ENCODE measurements at regions not wholly inside any gene's neighbourhood (a gene's known extent, or its start where the extent isn't known, plus 50 kb on each side); places are given as distances from the start of the nearest gene placed in this dataset.

DNA sequence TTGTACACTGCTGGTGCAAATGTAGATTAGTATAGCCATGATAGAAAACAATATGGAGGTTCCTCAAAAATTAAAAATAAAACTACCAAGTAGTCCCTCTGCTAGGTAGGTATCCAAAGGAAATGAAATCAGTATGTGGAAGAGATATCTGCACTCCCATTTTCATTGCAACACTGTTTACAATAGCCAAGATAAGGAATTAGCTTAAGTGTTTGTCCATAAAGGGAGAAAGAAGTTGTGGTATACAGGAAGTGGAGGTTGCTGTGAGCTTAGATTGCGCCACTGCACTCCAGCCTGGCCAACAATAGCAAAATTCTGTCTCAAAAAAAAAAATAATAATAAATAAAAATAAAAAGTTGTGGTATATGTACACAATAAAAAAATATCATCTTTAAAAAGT lies 325.0 kb upstream of the EMCN start:
- no peak for DNase-seq

DNA sequence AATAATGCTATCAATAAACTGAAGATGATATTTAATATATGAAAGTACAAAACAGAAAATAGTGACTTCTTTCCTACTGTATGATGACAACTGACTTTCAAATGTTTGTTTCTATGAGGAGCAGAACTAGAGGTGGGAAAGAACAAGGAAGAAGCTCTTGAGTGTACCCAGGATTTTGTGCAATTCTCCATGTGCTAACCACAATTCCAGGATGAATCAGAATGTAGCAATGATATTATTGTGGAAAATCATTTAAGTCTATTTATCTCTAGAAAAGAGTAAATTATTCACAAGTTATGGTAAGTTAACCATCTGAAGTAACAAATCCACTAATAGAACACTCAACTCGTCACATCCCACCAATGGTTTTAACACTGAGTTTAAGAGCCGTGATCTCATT lies 324.1 kb upstream of the EMCN start:
- DNase-seq, result no peak

DNA sequence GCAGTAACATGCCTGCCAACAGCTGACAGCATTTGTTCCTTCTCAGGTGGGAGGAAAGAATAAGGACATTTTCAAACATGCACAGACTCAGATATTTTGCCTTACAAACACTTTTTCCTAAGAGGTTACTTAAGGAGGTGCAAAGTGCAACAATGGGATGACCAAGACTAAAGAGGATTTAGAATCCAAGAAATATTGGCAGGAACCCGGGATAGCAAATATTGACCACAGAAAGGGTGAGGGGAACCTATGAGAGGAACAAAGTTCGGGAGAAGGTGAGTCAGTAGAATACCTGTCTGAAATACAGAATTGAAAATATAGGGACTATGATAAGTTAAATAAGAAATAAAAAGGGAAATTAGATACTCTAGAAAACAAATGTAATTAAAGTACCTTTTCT lies 321.9 kb upstream of the EMCN start:
- no peak for DNase-seq

DNA sequence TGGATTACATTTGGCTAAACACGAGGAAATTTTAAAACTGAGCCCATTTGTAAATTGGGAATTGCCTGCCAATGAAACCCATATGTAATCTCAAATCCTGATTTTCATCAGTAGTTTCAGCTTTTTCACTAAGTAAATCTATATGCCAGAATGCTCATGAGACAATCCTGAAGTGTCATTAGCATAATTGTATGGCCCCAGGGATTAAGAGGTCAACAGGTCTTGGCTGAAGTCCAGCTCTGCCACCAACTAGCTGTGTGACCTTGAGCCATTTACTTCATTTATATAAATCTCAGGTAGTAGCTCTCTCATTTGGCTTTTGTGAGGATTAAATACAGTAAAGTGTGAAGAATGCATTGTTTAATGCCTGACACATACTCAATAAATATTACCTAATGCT lies 320.5 kb upstream of the EMCN start:
- no peak for DNase-seq

DNA sequence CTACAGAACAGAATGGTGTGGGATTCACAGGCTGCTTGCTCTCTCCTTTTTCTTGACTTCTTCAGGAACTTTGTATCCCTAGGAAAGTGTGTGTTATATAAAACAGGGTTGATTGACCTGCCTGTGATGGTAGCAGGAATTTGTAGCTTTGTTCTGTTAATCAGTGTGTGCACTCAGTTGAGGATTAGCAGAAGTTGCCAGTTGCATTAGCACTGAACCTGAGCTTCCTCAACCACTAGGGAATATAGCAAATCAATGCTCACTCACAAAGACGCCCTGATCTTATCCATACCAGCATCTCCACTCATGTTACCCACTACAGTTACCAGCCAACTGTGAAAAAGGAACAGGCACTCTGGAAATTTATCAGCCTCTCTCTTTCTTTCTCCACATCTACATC lies 319.1 kb upstream of the EMCN start:
- DNase-seq, result no peak

DNA sequence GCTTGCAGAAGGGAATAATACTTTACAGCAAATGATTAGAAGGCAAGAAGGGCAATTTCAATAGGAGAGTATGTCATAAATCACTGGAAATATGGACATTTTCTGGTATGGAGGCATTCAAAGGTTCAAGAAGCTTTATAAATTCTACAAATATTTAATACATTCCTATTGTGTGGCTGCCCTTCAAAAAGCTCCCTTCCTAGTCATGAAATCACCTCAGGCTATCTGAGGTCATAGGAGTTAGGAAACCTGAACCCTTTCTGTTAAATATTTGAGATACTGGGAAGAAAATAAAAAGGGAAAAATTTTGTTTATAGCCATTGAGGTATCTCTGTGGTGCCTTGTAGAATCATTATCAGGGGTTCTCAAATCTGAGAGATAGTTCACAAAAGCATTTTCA lies 316.8 kb upstream of the EMCN start:
- DNase-seq, result no peak

DNA sequence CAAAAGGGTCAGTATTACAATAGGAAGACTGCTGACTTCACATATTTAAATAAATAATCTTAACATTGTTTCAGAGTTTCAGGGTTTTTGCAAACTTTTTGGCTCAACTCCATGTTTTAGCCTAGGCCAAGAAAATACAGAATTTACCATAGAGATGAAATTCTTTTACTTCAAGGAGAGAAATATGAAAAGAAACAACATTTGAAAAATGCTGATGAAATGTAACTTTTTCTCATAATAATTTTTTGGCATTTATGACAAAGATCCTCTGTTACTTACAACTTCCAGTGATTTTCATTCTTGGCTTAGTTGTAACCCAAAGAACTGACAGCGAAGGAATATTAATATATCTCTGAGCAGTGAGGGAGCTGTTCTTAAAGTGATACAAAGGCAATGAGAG lies 316.1 kb upstream of the EMCN start:
- no peak for DNase-seq

GRCh38 chr4:100828986-100829685 lies 311.3 kb upstream of the EMCN start:
- DNase-seq, result no peak

GRCh38 chr4:100828364-100828763 lies 310.5 kb upstream of the EMCN start:
- DNase-seq, result no peak

GRCh38 chr4:100827756-100828155 lies 309.9 kb upstream of the EMCN start:
- DNase-seq, result no peak

DNA sequence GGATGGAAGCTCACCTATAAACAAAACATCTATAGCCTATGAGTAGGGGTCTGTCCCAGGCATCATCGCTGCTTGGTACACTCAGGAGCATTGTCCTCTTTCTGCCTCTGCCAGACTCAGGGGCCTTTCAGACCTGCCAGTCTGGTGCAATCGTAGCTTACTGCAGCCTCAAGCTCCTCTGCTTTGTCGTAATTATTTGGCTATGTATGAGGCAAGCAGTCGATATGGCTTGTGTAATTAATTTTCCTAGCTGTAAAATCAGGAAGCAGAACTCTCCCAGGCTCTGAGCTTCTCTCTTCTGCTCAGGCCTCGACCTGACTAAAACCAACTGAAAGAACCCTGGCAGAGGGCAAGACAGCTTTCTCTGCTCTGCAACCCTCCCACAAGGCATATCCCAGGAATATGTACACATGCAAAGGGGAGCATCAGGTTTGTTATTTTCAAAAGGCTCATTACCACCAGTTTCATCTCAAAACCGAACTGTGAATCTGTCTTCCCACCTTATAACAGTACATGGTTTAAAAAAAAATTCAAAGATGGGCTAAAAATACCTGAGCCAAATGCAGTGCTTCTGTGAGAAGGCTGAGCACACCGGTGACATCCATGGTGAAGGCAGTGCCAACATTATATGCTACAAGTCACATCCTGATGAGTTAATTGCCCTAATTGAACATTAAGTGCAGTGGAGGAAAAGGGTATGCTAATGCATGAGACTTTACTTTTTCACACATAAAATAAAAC lies 309.2 kb upstream of the EMCN start:
- no peak for DNase-seq

DNA sequence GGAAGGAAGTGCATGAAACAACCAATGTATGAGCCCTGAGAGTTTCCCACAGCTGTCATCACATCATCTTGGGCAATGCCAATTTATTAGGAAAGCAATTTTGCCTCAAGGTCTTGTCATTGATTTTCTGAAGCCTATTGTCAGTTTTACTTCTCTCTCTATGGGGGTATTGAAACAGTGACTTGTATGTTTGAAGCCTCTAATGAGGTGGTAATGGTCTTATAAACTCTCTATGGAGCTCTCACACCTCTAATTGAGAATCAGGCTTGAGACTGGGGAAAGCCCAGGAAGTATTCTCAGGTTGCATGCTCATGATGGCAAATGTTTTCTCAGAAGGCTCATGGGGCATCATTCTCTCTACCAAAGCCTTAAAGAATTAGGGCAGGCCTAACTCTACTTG lies 308.2 kb upstream of the EMCN start:
- no peak for DNase-seq

- no peak for DNase-seq
Observed at GRCh38 chr4:100823993-100824323, 306.1 kb upstream of the EMCN start.

DNA sequence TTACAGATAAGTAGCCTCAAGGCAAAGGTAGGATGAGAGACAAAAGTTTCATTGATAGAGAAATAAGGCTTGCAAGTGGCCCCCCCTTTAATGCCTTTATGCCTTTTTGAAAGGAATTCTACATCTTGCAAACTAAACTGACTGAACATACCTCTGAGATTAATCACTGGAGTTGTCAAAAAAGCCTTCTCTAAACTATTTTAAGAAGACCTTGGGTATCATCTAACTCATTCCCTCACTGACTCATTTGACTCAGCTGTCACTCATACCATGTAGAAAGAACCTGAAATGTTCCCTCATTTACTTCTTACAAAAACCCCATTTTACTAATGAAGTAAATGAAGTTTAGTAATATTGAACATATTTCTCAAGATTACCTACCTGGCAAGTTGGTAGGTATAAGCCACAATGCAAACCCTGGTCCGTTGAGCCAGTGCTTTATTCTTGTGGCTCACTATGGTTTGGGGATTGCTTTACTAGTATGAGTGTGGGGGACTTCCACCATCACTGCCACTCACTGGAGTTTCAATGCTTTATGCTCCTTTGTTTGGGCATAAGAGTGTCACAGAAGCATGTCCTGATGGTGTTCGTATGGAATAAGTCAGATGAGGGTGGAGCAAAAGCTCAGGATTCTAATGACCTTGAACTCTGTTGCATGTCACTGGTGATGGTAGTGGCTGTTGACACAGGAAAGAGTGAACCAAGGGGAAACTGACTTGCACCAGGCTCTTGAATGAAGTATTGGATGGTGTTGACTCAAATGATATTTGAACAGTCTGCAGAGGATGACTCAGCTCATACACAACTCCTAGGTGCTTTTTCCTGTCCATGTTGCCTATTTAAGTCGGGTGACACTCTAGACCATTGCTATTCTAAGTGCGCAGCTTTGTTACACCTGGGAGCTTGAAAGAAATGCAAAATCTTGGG lies 305.5 kb upstream of the EMCN start:
- no peak for DNase-seq

DNA sequence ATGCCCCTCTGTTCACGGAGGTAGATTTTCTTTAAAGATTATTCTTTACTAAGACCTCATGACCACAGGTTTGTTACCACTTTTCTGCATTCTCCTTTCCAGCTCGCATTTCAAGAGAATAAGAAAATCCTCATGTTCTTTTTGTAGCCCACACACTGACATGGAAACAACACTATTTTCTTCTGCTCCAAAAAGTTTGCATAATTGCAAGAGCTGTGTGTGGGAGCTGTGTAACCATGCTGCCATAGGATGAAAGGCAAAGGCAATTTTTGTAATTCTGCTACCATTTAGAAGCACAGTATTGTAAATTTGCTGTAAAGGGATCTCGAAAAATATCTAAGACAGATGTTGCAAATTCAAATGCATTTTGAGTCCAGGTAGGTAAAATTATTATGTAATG lies 302.4 kb upstream of the EMCN start:
- no peak for DNase-seq

DNA sequence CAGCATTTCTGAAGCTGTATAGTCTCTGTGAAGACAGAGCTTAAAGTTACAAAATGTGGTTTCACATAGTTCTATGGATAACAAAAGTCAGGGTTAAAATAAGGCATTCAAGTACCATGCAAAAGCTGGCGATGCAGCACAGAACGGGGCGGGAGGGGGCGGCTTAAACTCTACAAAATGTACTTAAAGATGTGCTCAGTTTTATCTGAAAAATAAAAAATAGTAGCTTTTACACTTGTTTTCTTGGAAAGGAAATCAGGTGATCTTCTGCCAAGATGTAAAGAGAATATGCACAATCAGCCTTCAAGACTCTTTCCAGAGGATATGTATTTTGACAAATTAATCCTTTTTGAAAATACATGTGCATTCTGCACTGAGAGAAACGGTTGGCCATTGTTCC lies 301.7 kb upstream of the EMCN start:
- DNase-seq, result no peak

GRCh38 chr4:100816436-100817045 lies 298.7 kb upstream of the EMCN start:
- DNase-seq, result no peak

DNA sequence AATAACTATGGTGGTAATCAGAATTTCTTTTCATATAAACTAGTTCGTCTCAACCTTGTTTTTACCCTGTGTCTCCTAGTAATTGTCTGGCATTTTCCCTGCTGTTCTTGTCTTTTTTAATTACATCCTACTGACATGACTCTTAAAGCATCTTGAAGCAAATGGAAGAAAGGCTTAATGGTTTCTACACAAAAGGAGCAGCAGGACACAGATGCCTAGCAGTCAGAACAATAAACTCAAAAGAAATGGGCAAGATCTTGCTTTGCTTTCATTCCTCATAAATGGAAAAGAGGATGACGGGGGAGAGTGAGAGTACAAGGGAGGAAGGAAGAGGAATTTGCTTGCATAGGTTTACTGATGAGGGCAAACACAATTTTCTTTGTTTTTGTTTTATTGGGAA lies 293.2 kb upstream of the EMCN start:
- no peak for DNase-seq

DNA sequence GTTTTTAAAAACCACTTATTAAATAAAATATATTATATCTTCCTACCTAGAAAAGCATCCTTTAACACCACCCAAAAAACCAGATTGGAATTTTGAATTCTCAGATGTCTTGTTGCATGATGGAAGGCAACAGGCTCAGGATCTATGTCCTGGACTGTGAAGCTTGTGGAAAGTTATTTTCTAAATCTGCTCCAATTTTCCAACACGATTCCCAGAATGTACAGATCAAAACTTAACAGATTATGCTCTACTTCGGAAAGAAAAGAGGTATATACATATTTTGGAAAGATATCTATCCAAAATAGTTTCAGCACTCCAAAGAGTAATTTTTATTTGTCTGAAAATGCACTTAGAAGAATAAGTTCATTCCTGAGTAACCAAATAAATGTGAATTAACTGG lies 291.7 kb upstream of the EMCN start:
- no peak for DNase-seq

DNA sequence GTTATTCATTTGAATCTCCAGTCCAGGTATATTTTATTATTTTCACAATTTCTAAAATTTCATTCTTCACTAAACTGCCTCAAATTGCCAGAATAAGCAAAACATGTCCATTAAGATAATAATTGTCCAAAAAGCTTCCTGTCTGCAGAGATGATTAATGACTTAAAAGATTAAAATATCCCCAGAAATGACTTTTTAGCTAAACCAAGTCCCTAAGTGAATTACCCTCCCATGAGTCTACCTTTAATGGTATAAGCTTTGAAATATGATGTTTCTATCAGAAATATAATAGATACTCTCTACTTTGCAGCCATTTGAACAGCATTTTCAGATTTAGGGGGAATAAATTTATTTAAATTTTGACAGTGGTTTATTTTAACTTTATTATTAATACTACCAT lies 289.2 kb upstream of the EMCN start:
- no peak for DNase-seq

- no peak for DNase-seq
Observed at GRCh38 chr4:100805538-100805937, 287.7 kb upstream of the EMCN start.

GRCh38 chr4:100804576-100805360 lies 286.9 kb upstream of the EMCN start:
- no peak for DNase-seq
